ENCODE measurements at regions not wholly inside any gene's neighbourhood (a gene's known extent, or its start where the extent isn't known, plus 50 kb on each side); places are given as distances from the start of the nearest gene placed in this dataset.

- H3K27me3 ChIP-seq, result no peaks in the 10 kb centered on the region
- no peak overlapping the region for H3K4me3 ChIP-seq
- intact Hi-C loops (cut with DNase I), result no loop called here
- H3K9me3 ChIP-seq, result no peaks in the 10 kb centered on the region
- DNase-seq, result no peak
- no peaks in the 10 kb centered on the region for H3K36me3 ChIP-seq
- no peak overlapping the region for H3K27ac ChIP-seq
- H3K4me1 ChIP-seq, result no peaks in the 10 kb centered on the region
- no peak for TF ChIP-seq CTCF (IDR thresholded peaks at IDR 0.05)
- ATAC-seq, result peak; percentile 38
Measured at GRCh38 chr12:68532204-68532886, 78.4 kb upstream of the RAP1B start.

- H3K4me3 ChIP-seq, result no peak overlapping the region
- intact Hi-C loops (cut with DNase I), result no loop called here
- no peaks in the 10 kb centered on the region for H3K9me3 ChIP-seq
- ATAC-seq, result no peak
- no peak for DNase-seq
- H3K4me1 ChIP-seq, result no peaks in the 10 kb centered on the region
- no peak for TF ChIP-seq CTCF (IDR thresholded peaks at IDR 0.05)
- H3K27me3 ChIP-seq, result no peaks in the 10 kb centered on the region
- H3K36me3 ChIP-seq, result no peaks in the 10 kb centered on the region
- H3K27ac ChIP-seq, result no peak overlapping the region
Measured at GRCh38 chr12:68532887-68533248, 77.8 kb upstream of the RAP1B start.

- no peak for TF ChIP-seq CTCF (IDR thresholded peaks at IDR 0.05)
- Histone ChIP-seq H3K4me1 (peaks cover 6% of the 10 kb centered on the region), H3K36me3 (no peaks in the 10 kb centered on the region), H3K4me3 (no peak overlapping the region), H3K27ac (no peak overlapping the region), H3K27me3 (no peaks in the 10 kb centered on the region), H3K9me3 (no peaks in the 10 kb centered on the region)
- DNase-seq, result no peak
- intact Hi-C loops (cut with DNase I), result no loop called here
- ATAC-seq, result no peak
Measured at GRCh38 chr12:68534108-68534507, 76.6 kb upstream of the RAP1B start.

GRCh38 chr12:68536885-68537485, 73.7 kb upstream of the RAP1B start:
- no peak for TF ChIP-seq CTCF (IDR thresholded peaks at IDR 0.05)

GRCh38 chr12:68537571-68537970, 73.1 kb upstream of the RAP1B start:
- peaks cover 14% of the 10 kb centered on the region for H3K4me1 ChIP-seq
- intact Hi-C loops (cut with DNase I), result no loop called here
- H3K9me3 ChIP-seq, result no peaks in the 10 kb centered on the region
- H3K27ac ChIP-seq, result no peak overlapping the region
- no peaks in the 10 kb centered on the region for H3K27me3 ChIP-seq
- no peak for DNase-seq
- H3K4me3 ChIP-seq, result no peak overlapping the region
- no peaks in the 10 kb centered on the region for H3K36me3 ChIP-seq
- no peak for TF ChIP-seq CTCF (IDR thresholded peaks at IDR 0.05)
- no peak for ATAC-seq

More at GRCh38 chr12:68536885-68537485, 73.7 kb upstream of the RAP1B start:
- H3K27me3 ChIP-seq, result no peaks in the 10 kb centered on the region
- no peaks in the 10 kb centered on the region for H3K9me3 ChIP-seq
- DNase-seq (no peak), ATAC-seq (no peak)
- no peak overlapping the region for H3K4me3 ChIP-seq
- H3K36me3 ChIP-seq, result no peaks in the 10 kb centered on the region
- no peak overlapping the region for H3K27ac ChIP-seq
- H3K4me1 ChIP-seq, result peaks cover 14% of the 10 kb centered on the region
- intact Hi-C loops (cut with DNase I), result no loop called here
